OCI-LY1 (cell line): ENCODE measurements at regions not wholly inside any gene's neighbourhood (a gene's known extent, or its start where the extent isn't known, plus 50 kb on each side); places are given as distances from the start of the nearest gene placed in this dataset.

ENCODE experiments used
- CTCF ChIP-seq: fragments of 200-600 bp; sonication (generic), shearing (Covaris generic); IDR thresholded peaks from 2 replicates; pipeline ENCODE4 v1.5.1; 2017; ENCODE audit warnings: mild to moderate bottlenecking, antibody characterized with exemption, low read length, moderate library complexity, mixed read lengths
- EZH2 ChIP-seq: fragments of 200-600 bp; sonication (generic), shearing (Covaris generic); IDR thresholded peaks from 2 replicates; pipeline ENCODE4 v1.8.0; 2017; ENCODE audit warnings: borderline replicate concordance, mixed run types, mild to moderate bottlenecking, antibody characterized with exemption, low read length, moderate library complexity, mixed read lengths

DNA sequence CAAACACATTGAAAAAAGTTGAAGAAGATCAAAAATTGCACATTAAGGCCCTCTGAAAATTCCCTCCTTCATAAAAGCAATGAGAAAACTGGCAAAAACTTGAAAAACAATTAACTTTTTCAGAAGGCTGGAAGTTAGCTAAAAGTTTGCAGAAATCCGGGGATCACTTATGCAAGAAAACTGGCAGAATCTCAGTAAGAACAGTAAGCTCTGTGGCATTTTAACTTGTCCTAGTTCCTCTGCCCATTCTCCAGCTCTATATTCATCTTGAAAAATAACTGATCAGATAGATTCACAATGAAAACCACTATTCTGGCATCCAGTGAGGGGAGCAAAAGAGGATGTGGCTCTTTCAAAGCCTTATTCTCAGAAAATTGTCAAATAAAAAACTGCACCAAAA is 566.8 kb downstream of the NTRK3 start:
- TF ChIP-seq EZH2 (no peak), CTCF (no peak)
